NCI-H748 treated with DMSO at 0.1 percent for 48 hours (cell line): ENCODE measurements at regions not wholly inside any gene's neighbourhood (a gene's known extent, or its start where the extent isn't known, plus 50 kb on each side); places are given as distances from the start of the nearest gene placed in this dataset.
"Not testable (repeated sequence)": the region's sequence is repeated elsewhere in the genome, so short reads cannot be mapped to it uniquely, and the experiment has no call there.

Experiments used
- DNase-seq: peaks from one replicate; lab custom pipeline; 2025; lab: John Stamatoyannopoulos, UW

GRCh38 chr5:40134883-40135520, 544.7 kb upstream of the PTGER4 start:
- no peak for DNase-seq

GRCh38 chr5:40124367-40124766, 555.3 kb upstream of the PTGER4 start:
- DNase-seq = no peak

GRCh38 chr5:40121236-40121635, 558.5 kb upstream of the PTGER4 start:
- DNase-seq = no peak

- DNase-seq = no peak
Observed at GRCh38 chr5:40112875-40113274, 566.8 kb upstream of the PTGER4 start.

DNA sequence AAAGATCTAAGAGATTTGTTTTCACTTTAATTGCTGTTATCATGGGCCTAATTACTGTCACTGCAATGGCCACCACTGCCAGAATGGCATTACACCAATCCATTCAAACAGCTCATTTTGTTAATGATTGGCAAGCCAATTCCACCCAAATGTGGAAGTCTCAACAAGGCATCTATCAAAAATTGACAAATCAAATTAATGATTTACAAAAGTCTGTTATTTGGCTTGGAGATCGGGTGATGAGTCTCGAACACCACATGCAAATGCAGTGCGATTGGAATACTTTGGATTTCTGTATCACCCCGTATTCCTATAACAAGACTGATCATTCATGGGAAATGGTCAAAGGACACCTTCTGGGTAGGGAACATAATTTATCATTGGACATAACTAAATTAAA, 568.7 kb upstream of the PTGER4 start:
- DNase-seq = not testable (repeated sequence)

DNA sequence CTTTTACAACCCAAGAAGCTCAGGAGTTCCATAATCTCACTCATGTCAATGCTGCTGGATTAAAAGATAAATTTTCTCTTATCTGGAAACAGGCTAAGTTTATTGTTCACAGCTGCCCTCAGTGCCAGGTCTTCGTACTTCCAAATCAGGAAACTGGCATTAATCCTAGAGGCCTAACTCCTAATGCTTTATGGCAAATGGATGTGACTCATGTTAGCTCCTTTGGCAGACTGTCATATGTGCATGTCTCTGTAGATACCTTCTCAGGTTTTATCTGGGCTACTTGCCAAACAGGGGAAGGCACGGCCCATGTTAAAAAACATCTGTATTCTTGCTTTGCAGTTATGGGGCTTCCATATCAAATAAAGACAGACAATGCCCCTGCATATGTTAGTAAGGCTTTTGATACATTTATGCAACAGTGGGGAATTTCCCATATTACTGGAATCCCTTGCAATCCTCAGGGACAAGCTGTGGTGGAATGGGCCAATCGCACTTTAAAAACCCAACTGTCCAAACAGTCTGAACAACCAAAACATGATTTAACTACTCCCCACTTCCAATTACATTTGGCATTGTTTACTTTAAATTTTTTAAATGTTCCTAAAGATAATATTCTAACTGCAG, 570.8 kb upstream of the PTGER4 start:
- DNase-seq = not testable (repeated sequence)

- DNase-seq = not testable (repeated sequence)
Observed at GRCh38 chr5:40107786-40108185, 571.9 kb upstream of the PTGER4 start.

- DNase-seq = no peak
Observed at GRCh38 chr5:40106847-40107246, 572.9 kb upstream of the PTGER4 start.

DNA sequence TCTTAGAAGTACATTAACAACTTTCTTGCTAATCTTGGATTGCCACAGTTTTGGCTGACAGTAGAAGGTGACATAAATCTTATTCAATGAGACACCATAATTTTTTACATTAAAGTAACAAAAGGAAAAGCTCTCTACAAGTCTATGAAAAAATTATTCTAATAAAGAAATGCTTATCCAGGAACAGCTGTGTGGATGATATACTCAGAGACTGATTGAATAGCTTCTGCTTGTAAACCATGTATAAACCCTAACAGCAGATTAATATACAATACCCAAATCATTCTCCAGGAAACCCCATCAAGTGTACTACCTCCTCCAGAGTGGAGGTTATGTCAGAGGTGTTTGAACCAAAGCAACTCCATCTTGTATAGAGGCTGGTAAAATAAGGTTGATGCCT, 581.4 kb upstream of the PTGER4 start:
- DNase-seq = no peak

DNA sequence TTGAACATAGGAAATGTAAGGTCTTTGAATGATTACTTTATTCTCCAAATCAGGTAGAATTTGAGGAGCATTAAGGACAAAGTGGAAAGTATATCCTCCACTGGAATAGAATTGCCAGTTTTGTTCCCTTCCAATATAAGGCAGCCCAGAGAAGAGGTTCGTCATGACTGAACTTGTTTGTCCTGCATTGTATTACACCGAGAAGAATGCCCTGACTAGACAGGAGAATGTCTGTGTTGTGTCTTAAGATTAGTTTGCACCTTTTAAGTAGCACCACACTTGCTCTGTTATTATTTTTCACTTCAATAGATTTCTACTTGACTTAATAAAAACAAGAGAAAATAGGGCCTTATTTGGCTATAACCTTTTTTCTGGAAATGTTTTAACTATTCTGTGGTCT, 586.2 kb upstream of the PTGER4 start:
- DNase-seq = no peak

- no peak for DNase-seq
Observed at GRCh38 chr5:40089269-40089668, 590.4 kb upstream of the PTGER4 start.

GRCh38 chr5:40084614-40085013, 595.1 kb upstream of the PTGER4 start:
- DNase-seq = no peak

DNA sequence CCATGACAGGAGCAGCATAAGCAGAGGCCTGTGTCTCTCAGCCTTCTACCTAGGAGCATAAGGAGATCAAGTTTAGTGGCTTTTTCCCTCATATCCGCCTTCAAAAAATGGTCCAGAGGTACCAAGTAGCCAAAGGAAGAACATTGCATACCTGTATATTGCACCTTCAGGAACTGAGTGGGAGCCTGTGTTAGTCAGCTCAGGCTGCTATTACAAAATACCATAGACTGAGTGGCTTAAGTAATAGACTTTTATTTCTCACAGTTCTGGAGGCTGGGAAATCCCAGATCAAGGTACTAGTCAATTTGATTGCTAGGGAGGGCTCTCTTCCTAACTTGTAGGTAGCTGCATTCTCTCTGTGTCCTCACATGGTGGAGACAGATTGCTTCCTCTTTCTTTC, 597.4 kb upstream of the PTGER4 start:
- DNase-seq = no peak

GRCh38 chr5:40080191-40080590, 599.5 kb upstream of the PTGER4 start:
- DNase-seq = no peak

DNA sequence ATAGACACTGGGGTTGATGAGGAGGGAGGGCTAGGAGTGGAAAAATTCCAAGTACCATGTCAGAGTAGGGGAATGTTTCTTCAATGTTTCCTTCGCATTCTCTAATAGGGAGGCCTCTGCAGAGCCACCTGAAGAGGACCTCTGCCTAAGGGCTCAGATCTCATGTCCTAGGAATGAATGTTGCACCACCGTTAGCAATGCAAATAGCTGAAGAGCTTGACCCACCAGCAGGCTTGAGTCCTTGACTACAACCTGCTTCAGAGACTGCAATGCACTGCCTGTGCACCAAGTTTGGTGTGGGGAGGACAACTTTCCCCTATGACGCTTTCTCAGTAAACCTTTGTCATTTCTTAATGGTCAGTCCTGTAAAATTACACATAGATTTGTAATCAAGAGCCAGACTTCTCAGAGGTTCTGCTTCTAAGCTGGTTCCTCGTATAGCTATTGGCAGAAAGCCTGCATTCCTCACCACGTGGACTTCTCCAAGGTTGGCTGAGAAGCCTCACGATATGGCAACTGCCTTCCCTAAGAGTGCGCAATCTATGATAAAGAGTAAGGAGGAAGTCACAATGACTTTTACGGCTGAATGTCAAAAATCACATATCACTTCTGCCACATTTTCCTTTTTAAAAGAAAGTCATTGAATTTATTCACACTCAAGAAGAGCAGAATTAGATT, 600.7 kb upstream of the PTGER4 start:
- DNase-seq = no peak

DNA sequence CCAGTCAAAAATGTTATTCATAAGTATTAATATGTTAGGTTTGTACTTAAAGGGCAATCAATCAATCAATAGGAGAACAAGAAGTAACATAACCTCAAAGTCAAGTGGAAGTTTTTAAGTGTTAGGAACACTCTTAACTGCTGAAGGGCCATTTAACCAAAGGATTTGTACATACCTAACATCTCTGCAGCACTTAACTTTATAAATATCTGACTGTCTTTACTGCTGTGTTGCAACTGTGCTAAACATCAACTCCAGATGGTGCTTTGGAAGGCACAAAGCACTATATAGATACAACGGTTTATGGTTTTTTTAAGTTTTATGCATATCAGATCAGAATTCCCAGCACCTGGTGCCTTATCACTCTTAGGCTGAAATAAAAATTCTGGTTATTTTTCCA, 604.9 kb upstream of the PTGER4 start:
- DNase-seq = no peak

- peak; percentile 31 for DNase-seq
Observed at GRCh38 chr5:40073927-40074326, 605.8 kb upstream of the PTGER4 start.

DNA sequence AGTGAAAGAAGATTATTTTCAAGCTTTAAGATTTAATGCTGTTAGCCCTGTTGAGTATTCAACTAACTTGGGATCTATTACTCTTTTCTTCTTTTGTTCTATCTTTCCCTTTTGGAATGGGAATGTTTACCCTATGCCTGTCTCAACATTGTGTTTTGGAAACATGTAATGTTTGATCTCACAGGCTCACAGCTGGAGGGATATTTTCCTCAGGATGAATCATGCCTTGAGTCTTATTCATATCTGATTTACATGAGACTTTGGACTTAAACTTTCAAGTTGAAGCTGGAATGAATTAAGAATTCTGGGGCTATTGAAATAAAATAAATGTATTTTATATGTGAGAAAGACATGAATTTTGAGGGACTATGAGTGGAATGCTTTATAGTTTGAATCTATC, 607.8 kb upstream of the PTGER4 start:
- no peak for DNase-seq

GRCh38 chr5:40066616-40067015, 613.1 kb upstream of the PTGER4 start:
- no peak for DNase-seq

- no peak for DNase-seq
Observed at GRCh38 chr5:40052808-40053207, 626.9 kb upstream of the PTGER4 start.

DNA sequence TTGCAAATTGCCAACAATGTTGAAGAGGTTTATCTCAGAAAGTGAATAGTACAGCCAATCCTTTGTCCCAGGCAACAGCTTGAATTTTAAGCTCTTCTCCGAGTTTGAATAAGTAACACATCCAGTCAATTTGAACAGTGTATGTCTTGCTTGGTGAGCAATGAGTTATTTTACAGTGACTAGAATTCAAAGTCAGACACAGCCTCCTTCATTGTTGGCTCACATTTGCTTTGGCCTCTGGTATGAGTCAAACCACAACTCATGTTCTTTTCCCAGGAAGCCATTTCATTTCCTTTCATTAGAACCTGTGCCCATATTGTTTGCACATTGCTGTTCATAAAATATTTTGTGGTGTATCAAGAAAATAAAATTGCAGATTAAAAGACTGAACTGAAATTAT, 622.0 kb upstream of the DAB2 start:
- no peak for DNase-seq

- DNase-seq = no peak
Observed at GRCh38 chr5:40045429-40045828, 620.6 kb upstream of the DAB2 start.

GRCh38 chr5:40043916-40044315, 619.1 kb upstream of the DAB2 start:
- no peak for DNase-seq

- DNase-seq = no peak
Observed at GRCh38 chr5:40041452-40041851, 616.7 kb upstream of the DAB2 start.
